GM19463 (cell line): ENCODE measurements at regions not wholly inside any gene's neighbourhood (a gene's known extent, or its start where the extent isn't known, plus 50 kb on each side); places are given as distances from the start of the nearest gene placed in this dataset.

Source experiments
- ATAC-seq: cut with Tn5 transposase; IDR thresholded peaks from one replicate; pipeline ENCODE4 v1.9.1; 2021; ENCODE audit warnings: mild to moderate bottlenecking, moderate library complexity; ENCODE audit not compliant: unreplicated experiment

GRCh38 chr1:60753036-60753900 lies 329.1 kb upstream of the NFIA start:
- ATAC-seq = no peak

GRCh38 chr1:60751306-60751705 lies 331.1 kb upstream of the NFIA start:
- ATAC-seq = no peak

GRCh38 chr1:60747353-60747752 lies 335.0 kb upstream of the NFIA start:
- no peak for ATAC-seq

- no peak for ATAC-seq
Measured at GRCh38 chr1:60746278-60746791, 336.0 kb upstream of the NFIA start.

GRCh38 chr1:60745484-60745883 lies 336.9 kb upstream of the NFIA start:
- ATAC-seq = no peak

GRCh38 chr1:60742339-60742738 lies 340.0 kb upstream of the NFIA start:
- no peak for ATAC-seq

GRCh38 chr1:60740154-60740553 lies 342.2 kb upstream of the NFIA start:
- no peak for ATAC-seq

GRCh38 chr1:60739729-60740128 lies 342.6 kb upstream of the NFIA start:
- ATAC-seq = no peak

GRCh38 chr1:60732977-60733401 lies 349.4 kb upstream of the NFIA start:
- no peak for ATAC-seq

- ATAC-seq = no peak
Measured at GRCh38 chr1:60731321-60731720, 351.0 kb upstream of the NFIA start.

GRCh38 chr1:60727552-60727951 lies 354.8 kb upstream of the NFIA start:
- no peak for ATAC-seq

GRCh38 chr1:60716472-60716871 lies 365.9 kb upstream of the NFIA start:
- ATAC-seq = no peak

GRCh38 chr1:60715970-60716369 lies 366.4 kb upstream of the NFIA start:
- no peak for ATAC-seq

GRCh38 chr1:60709426-60709825 lies 372.9 kb upstream of the NFIA start:
- ATAC-seq = no peak

GRCh38 chr1:60705026-60705425 lies 377.3 kb upstream of the NFIA start:
- no peak for ATAC-seq

GRCh38 chr1:60703155-60703554 lies 379.2 kb upstream of the NFIA start:
- no peak for ATAC-seq

GRCh38 chr1:60699325-60699724 lies 383.0 kb upstream of the NFIA start:
- ATAC-seq = no peak

GRCh38 chr1:60697204-60697994 lies 385.0 kb upstream of the NFIA start:
- no peak for ATAC-seq

- no peak for ATAC-seq
Measured at GRCh38 chr1:60696512-60696911, 385.8 kb upstream of the NFIA start.

- ATAC-seq = no peak
Measured at GRCh38 chr1:60695716-60696171, 386.6 kb upstream of the NFIA start.

- ATAC-seq = no peak
Measured at GRCh38 chr1:60694980-60695379, 387.4 kb upstream of the NFIA start.

GRCh38 chr1:60692031-60692430 lies 390.3 kb upstream of the NFIA start:
- ATAC-seq = no peak
